Activated CD8-positive, alpha-beta T cell treated with anti-CD3 and anti-CD28 coated beads, Interleukin-2, amount 10 ng/mL, durations not matched to agents 7 days and 5 days (primary cell): ENCODE measurements at regions not wholly inside any gene's neighbourhood (a gene's known extent, or its start where the extent isn't known, plus 50 kb on each side); places are given as distances from the start of the nearest gene placed in this dataset.

Experiments
- ATAC-seq: fragments of 150-1000 bp; cut with Tn5 transposase; one replicate; pipeline ENCODE4 v1.10.0; 2021; ENCODE audit warnings: moderate library complexity
- CTCF ChIA-PET: fragments of 350-600 bp; sonication (Branson Sonifier 250); formaldehyde crosslinking; loops from one replicate; lab custom pipeline; 2021; ENCODE audit warnings: antibody characterized with exemption; lab: Charles Lee
- POLR2A ChIA-PET: fragments of 350-600 bp; sonication (Branson Sonifier 250); formaldehyde crosslinking; loops from one replicate; lab custom pipeline; 2021; ENCODE audit warnings: antibody characterized with exemption; lab: Charles Lee
- DNase-seq: peaks from one replicate; pipeline ENCODE4 v3.0.0-alpha.2; 2020
- H3K27ac Mint-ChIP-seq: one replicate; pipeline ENCODE4 v1.8.0; 2021; ENCODE audit warnings: mild to moderate bottlenecking, mixed read lengths
- H3K27me3 Mint-ChIP-seq: one replicate; pipeline ENCODE4 v1.8.0; 2021; ENCODE audit warnings: low read depth, mixed read lengths
- H3K36me3 Mint-ChIP-seq: one replicate; pipeline ENCODE4 v1.8.0; 2021; ENCODE audit warnings: low read depth, mixed read lengths
- H3K4me1 Mint-ChIP-seq: one replicate; pipeline ENCODE4 v1.8.0; 2021; ENCODE audit warnings: low read depth, mixed read lengths
- H3K4me3 Mint-ChIP-seq: one replicate; pipeline ENCODE4 v1.8.0; 2021; ENCODE audit warnings: mild to moderate bottlenecking, mixed read lengths
- H3K9me3 Mint-ChIP-seq: one replicate; pipeline ENCODE4 v1.8.0; 2022; ENCODE audit warnings: mixed read lengths; ENCODE audit not compliant: insufficient read depth

- Mint-ChIP-seq H3K4me1 (peaks cover 5% of the 10 kb centered on the region), H3K27me3 (peaks cover 14% of the 10 kb centered on the region), H3K9me3 (no peaks in the 10 kb centered on the region), H3K4me3 (no peak overlapping the region), H3K27ac (no peak overlapping the region), H3K36me3 (no peaks in the 10 kb centered on the region)
- POLR2A ChIA-PET, result no interaction called here
- CTCF ChIA-PET, result no interaction called here
- DNase-seq, result no peak
- no peak for ATAC-seq
Measured at GRCh38 chr12:75715682-75716081, 204.3 kb upstream of the KRR1 start.

- Mint-ChIP-seq H3K4me3 (no peak overlapping the region), H3K27ac (no peak overlapping the region), H3K9me3 (no peaks in the 10 kb centered on the region), H3K36me3 (no peaks in the 10 kb centered on the region), H3K27me3 (peaks cover 14% of the 10 kb centered on the region), H3K4me1 (peaks cover 5% of the 10 kb centered on the region)
- CTCF ChIA-PET, result interaction anchor here (0.9 kb wide), 1 partner anchor 11 kb away, joined by 3 read pairs; no protein-coding TSS in a partner anchor
- DNase-seq, result no peak
- no peak for ATAC-seq
- POLR2A ChIA-PET, result interaction anchor here (0.7 kb wide), 1 partner anchor 89 kb away, joined by 3 read pairs; no protein-coding TSS in a partner anchor
Measured at GRCh38 chr12:75715323-75715644, 203.9 kb upstream of the KRR1 start.

- Mint-ChIP-seq H3K4me1 (peaks cover 5% of the 10 kb centered on the region), H3K9me3 (no peaks in the 10 kb centered on the region), H3K36me3 (no peaks in the 10 kb centered on the region), H3K27ac (no peak overlapping the region), H3K4me3 (no peak overlapping the region), H3K27me3 (peaks cover 14% of the 10 kb centered on the region)
- ChIA-PET CTCF (interaction anchor here (0.9 kb wide), 1 partner anchor 12 kb away, joined by 3 read pairs; no protein-coding TSS in a partner anchor), POLR2A (interaction anchor here (0.7 kb wide), 1 partner anchor 90 kb away, joined by 3 read pairs; no protein-coding TSS in a partner anchor)
- DNase-seq (no peak), ATAC-seq (no peak)
Measured at GRCh38 chr12:75714462-75715322, 203.3 kb upstream of the KRR1 start.

GRCh38 chr12:75713434-75713833 is 202.0 kb upstream of the KRR1 start:
- CTCF ChIA-PET, result interaction anchor here (1.2 kb wide), 1 partner anchor 72 kb away, joined by 4 read pairs; no protein-coding TSS in a partner anchor
- ATAC-seq (no peak), DNase-seq (no peak)
- Mint-ChIP-seq H3K27me3 (peaks cover 18% of the 10 kb centered on the region), H3K4me1 (peaks cover 5% of the 10 kb centered on the region), H3K36me3 (no peaks in the 10 kb centered on the region), H3K9me3 (no peaks in the 10 kb centered on the region), H3K27ac (no peak overlapping the region), H3K4me3 (no peak overlapping the region)
- POLR2A ChIA-PET, result no interaction called here

- Mint-ChIP-seq H3K4me1 (peaks cover 5% of the 10 kb centered on the region), H3K27ac (no peak overlapping the region), H3K4me3 (no peak overlapping the region), H3K36me3 (no peaks in the 10 kb centered on the region), H3K9me3 (no peaks in the 10 kb centered on the region), H3K27me3 (peaks cover 21% of the 10 kb centered on the region)
- CTCF ChIA-PET, result interaction anchor here (0.8 to 1.2 kb wide), 2 partner anchors 71 to 377 kb away, joined by 4 read pairs; partner anchors contain the start of gene GLIPR1L1
- no peak for DNase-seq
- no peak for ATAC-seq
- POLR2A ChIA-PET, result no interaction called here
Measured at GRCh38 chr12:75712223-75712622, 200.8 kb upstream of the KRR1 start.

- H3K9me3 Mint-ChIP-seq, result no peaks in the 10 kb centered on the region
- no peak for ATAC-seq
- H3K27me3 Mint-ChIP-seq, result peaks cover 19% of the 10 kb centered on the region
- peaks cover 5% of the 10 kb centered on the region for H3K4me1 Mint-ChIP-seq
- no peaks in the 10 kb centered on the region for H3K36me3 Mint-ChIP-seq
- H3K4me3 Mint-ChIP-seq, result no peak overlapping the region
- H3K27ac Mint-ChIP-seq, result no peak overlapping the region
- CTCF ChIA-PET, result no interaction called here
- no peak for DNase-seq
- POLR2A ChIA-PET, result interaction anchor here (0.6 kb wide), 1 partner anchor 322 kb away, joined by 8 read pairs; no protein-coding TSS in a partner anchor
Measured at GRCh38 chr12:75711271-75711670, 199.9 kb upstream of the KRR1 start.

GRCh38 chr12:75710361-75711069 is 199.1 kb upstream of the KRR1 start:
- ChIA-PET CTCF (no interaction called here), POLR2A (interaction anchor here (0.6 kb wide), 1 partner anchor 322 kb away, joined by 8 read pairs; no protein-coding TSS in a partner anchor)
- Mint-ChIP-seq H3K27ac (no peak overlapping the region), H3K4me3 (no peak overlapping the region), H3K36me3 (no peaks in the 10 kb centered on the region), H3K27me3 (peaks cover 14% of the 10 kb centered on the region), H3K9me3 (no peaks in the 10 kb centered on the region), H3K4me1 (peaks cover 5% of the 10 kb centered on the region)
- no peak for ATAC-seq
- no peak for DNase-seq

- POLR2A ChIA-PET, result no interaction called here
Measured at GRCh38 chr12:75709503-75709902, 198.1 kb upstream of the KRR1 start.

GRCh38 chr12:75708802-75709201 is 197.4 kb upstream of the KRR1 start:
- Mint-ChIP-seq H3K4me1 (peaks cover 5% of the 10 kb centered on the region), H3K4me3 (no peak overlapping the region), H3K9me3 (no peaks in the 10 kb centered on the region), H3K27me3 (peaks cover 14% of the 10 kb centered on the region), H3K36me3 (no peaks in the 10 kb centered on the region), H3K27ac (no peak overlapping the region)
- POLR2A ChIA-PET, result no interaction called here
- CTCF ChIA-PET, result interaction anchor here (1.5 kb wide), 1 partner anchor 11 kb away, joined by 3 read pairs; no protein-coding TSS in a partner anchor
- ATAC-seq (no peak), DNase-seq (no peak)

More at GRCh38 chr12:75709503-75709902, 198.1 kb upstream of the KRR1 start:
- CTCF ChIA-PET, result no interaction called here
- H3K9me3 Mint-ChIP-seq, result no peaks in the 10 kb centered on the region
- no peak overlapping the region for H3K27ac Mint-ChIP-seq
- no peak for DNase-seq
- H3K4me3 Mint-ChIP-seq, result no peak overlapping the region
- H3K27me3 Mint-ChIP-seq, result peaks cover 14% of the 10 kb centered on the region
- ATAC-seq, result no peak
- no peaks in the 10 kb centered on the region for H3K36me3 Mint-ChIP-seq
- peaks cover 5% of the 10 kb centered on the region for H3K4me1 Mint-ChIP-seq

- CTCF ChIA-PET, result interaction anchor here (1.5 kb wide), 1 partner anchor 10 kb away, joined by 3 read pairs; no protein-coding TSS in a partner anchor
- no peak overlapping the region for H3K27ac Mint-ChIP-seq
- no peak overlapping the region for H3K4me3 Mint-ChIP-seq
- H3K36me3 Mint-ChIP-seq, result no peaks in the 10 kb centered on the region
- H3K27me3 Mint-ChIP-seq, result peaks cover 12% of the 10 kb centered on the region
- no peak for ATAC-seq
- DNase-seq, result no peak
- H3K9me3 Mint-ChIP-seq, result no peaks in the 10 kb centered on the region
- POLR2A ChIA-PET, result no interaction called here
- H3K4me1 Mint-ChIP-seq, result peaks cover 3% of the 10 kb centered on the region
Measured at GRCh38 chr12:75707983-75708382, 196.6 kb upstream of the KRR1 start.

- POLR2A ChIA-PET, result no interaction called here
- CTCF ChIA-PET, result no interaction called here
Measured at GRCh38 chr12:75706786-75707605, 195.6 kb upstream of the KRR1 start.

More at GRCh38 chr12:75706786-75707605, 195.6 kb upstream of the KRR1 start:
- peaks cover 6% of the 10 kb centered on the region for H3K4me1 Mint-ChIP-seq
- ATAC-seq (no peak), DNase-seq (no peak)
- H3K36me3 Mint-ChIP-seq, result no peaks in the 10 kb centered on the region
- no peaks in the 10 kb centered on the region for H3K9me3 Mint-ChIP-seq
- no peak overlapping the region for H3K27ac Mint-ChIP-seq
- H3K4me3 Mint-ChIP-seq, result no peak overlapping the region
- peaks cover 12% of the 10 kb centered on the region for H3K27me3 Mint-ChIP-seq
